Ishikawa (cell line): ENCODE measurements at regions not wholly inside any gene's neighbourhood (a gene's known extent, or its start where the extent isn't known, plus 50 kb on each side); places are given as distances from the start of the nearest gene placed in this dataset.

Source experiments
- CEBPB ChIP-seq: IDR thresholded peaks from 2 replicates; pipeline ENCODE4 v1.6.1; 2012
- CREB1 ChIP-seq: IDR thresholded peaks from 2 replicates; pipeline ENCODE4 v1.6.1; 2012; ENCODE audit warnings: low read depth
- EGR1 ChIP-seq: IDR thresholded peaks from 2 replicates; pipeline ENCODE4 v1.6.1; 2012
- EP300 ChIP-seq: IDR thresholded peaks from 2 replicates; pipeline ENCODE4 v1.6.1; 2012; ENCODE audit warnings: borderline replicate concordance
- FOXM1 ChIP-seq: IDR thresholded peaks from 2 replicates; pipeline ENCODE4 v1.6.1; 2012; ENCODE audit warnings: low read depth, borderline replicate concordance
- NFIC ChIP-seq: IDR thresholded peaks from 2 replicates; pipeline ENCODE4 v1.6.1; 2012
- RAD21 ChIP-seq: IDR thresholded peaks from 2 replicates; pipeline ENCODE4 v1.6.1; 2012; ENCODE audit warnings: low read depth
- TAF1 ChIP-seq: IDR thresholded peaks from 2 replicates; pipeline ENCODE4 v1.6.1; 2012; ENCODE audit warnings: low read depth, mild to moderate bottlenecking
- TCF12 ChIP-seq: IDR thresholded peaks from 2 replicates; pipeline ENCODE4 v1.6.1; 2012; ENCODE audit warnings: low read depth
- TEAD4 ChIP-seq: IDR thresholded peaks from 2 replicates; pipeline ENCODE4 v1.6.1; 2012
- YY1 ChIP-seq: IDR thresholded peaks from 2 replicates; pipeline ENCODE4 v1.6.1; 2012; ENCODE audit warnings: low read depth
- ZBTB7A ChIP-seq: IDR thresholded peaks from 2 replicates; pipeline ENCODE4 v1.6.1; 2012; ENCODE audit warnings: low read depth
- TF ChIP-seq, protein P1 (sequence below): IDR thresholded peaks from 2 replicates; pipeline ENCODE4 v1.6.1; 2012
- TF ChIP-seq, protein P2 (sequence below): IDR thresholded peaks from 2 replicates; pipeline ENCODE4 v1.6.1; 2012; ENCODE audit warnings: low read depth, mild to moderate bottlenecking
- TF ChIP-seq, protein P3 (sequence below): IDR thresholded peaks from 2 replicates; pipeline ENCODE4 v1.6.1; 2012

DNA sequence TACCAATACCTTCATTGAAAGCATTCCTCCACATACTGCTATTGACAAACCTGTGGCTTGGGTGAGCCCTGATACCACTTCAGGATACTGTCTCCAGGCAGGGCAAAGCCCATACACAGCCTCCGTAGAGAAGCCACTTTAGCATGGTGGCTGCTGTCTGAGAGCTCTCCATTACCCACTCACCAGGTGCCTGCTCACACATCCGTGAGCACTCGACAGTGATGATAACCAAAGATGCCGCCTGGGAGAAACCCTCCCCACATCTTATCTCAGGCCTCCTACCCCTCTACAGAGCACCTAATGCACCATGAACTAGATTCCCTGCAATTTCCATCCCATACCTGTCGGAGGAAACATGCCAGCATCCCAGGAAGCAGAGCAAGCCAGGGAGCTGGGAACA lies 57.6 kb upstream of the KLHL29 start:
- no peak for TF ChIP-seq CEBPB
- TF ChIP-seq, protein P1, sequence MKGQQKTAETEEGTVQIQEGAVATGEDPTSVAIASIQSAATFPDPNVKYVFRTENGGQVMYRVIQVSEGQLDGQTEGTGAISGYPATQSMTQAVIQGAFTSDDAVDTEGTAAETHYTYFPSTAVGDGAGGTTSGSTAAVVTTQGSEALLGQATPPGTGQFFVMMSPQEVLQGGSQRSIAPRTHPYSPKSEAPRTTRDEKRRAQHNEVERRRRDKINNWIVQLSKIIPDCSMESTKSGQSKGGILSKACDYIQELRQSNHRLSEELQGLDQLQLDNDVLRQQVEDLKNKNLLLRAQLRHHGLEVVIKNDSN: no peak
- TF ChIP-seq FOXM1: no peak
- no peak for TF ChIP-seq YY1
- TF ChIP-seq, protein P2, sequence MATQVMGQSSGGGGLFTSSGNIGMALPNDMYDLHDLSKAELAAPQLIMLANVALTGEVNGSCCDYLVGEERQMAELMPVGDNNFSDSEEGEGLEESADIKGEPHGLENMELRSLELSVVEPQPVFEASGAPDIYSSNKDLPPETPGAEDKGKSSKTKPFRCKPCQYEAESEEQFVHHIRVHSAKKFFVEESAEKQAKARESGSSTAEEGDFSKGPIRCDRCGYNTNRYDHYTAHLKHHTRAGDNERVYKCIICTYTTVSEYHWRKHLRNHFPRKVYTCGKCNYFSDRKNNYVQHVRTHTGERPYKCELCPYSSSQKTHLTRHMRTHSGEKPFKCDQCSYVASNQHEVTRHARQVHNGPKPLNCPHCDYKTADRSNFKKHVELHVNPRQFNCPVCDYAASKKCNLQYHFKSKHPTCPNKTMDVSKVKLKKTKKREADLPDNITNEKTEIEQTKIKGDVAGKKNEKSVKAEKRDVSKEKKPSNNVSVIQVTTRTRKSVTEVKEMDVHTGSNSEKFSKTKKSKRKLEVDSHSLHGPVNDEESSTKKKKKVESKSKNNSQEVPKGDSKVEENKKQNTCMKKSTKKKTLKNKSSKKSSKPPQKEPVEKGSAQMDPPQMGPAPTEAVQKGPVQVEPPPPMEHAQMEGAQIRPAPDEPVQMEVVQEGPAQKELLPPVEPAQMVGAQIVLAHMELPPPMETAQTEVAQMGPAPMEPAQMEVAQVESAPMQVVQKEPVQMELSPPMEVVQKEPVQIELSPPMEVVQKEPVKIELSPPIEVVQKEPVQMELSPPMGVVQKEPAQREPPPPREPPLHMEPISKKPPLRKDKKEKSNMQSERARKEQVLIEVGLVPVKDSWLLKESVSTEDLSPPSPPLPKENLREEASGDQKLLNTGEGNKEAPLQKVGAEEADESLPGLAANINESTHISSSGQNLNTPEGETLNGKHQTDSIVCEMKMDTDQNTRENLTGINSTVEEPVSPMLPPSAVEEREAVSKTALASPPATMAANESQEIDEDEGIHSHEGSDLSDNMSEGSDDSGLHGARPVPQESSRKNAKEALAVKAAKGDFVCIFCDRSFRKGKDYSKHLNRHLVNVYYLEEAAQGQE: no peak
- TF ChIP-seq EP300: no peak
- no peak for TF ChIP-seq ZBTB7A
- no peak for TF ChIP-seq TEAD4
- TF ChIP-seq CREB1: no peak
- TF ChIP-seq, protein P3, sequence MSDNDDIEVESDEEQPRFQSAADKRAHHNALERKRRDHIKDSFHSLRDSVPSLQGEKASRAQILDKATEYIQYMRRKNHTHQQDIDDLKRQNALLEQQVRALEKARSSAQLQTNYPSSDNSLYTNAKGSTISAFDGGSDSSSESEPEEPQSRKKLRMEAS: no peak
- no peak for TF ChIP-seq RAD21

DNA sequence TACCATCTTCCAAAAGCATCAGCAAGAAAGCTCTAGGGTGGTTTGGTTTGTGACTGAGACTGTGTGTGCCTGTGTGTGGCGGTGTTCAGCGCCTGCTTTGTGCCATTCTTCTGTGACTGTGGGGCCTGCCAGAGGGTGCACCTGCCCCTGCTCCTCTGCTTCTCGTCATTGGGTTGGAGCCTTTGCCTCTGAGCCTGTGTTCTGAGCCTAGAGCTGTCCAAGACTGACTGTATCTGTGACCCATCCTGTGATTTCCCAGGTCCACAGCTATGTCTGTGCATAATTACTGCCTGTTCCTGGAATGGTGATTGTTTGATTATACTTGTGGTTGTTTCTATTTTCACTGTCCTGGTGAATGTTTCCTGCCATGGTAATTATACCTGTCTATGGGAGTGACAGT lies 57.1 kb upstream of the KLHL29 start:
- TF ChIP-seq TAF1 (no peak), FOXM1 (no peak), NFIC (no peak), ZBTB7A (no peak), CEBPB (no peak), RAD21 (no peak), EP300 (no peak), EGR1 (no peak), TCF12 (no peak), CREB1 (no peak), YY1 (no peak)
- TF ChIP-seq, protein P3: no peak
- TF ChIP-seq, protein P2: no peak

DNA sequence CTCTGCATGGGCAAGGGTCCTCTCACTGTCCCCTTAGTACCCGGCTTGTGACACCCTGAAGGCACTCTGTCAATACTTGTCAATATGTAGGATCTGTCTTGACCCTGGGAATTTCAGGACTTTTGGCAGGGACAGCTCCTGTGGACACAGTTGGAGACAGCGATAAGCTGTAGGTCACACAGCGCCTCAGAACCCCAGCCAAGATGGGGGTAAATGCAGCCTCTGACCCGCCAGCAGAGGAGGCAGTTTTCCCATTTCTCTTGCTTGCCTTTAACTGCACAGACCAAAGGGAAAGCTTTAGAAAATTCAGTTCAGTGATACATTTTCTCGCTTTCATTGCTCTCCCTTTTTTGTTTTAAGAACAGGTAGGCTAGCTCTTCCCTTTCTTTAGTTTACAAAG lies 54.8 kb upstream of the KLHL29 start:
- TF ChIP-seq YY1: no peak
- TF ChIP-seq CREB1: no peak
- TF ChIP-seq RAD21: peak; percentile 34; the same call in 1 of the 2 replicates
- TF ChIP-seq, protein P3: no peak
- TF ChIP-seq, protein P2: peak; percentile 86
